GM12875 (cell line): ENCODE measurements at regions not wholly inside any gene's neighbourhood (a gene's known extent, or its start where the extent isn't known, plus 50 kb on each side); places are given as distances from the start of the nearest gene placed in this dataset.

Experiments used
- H3K4me3 ChIP-seq: one replicate; pipeline ENCODE4 v1.5.1; 2011; ENCODE audit warnings: low read depth, low read length, control low read depth
- CTCF ChIP-seq: IDR thresholded peaks from 2 replicates; pipeline ENCODE4 v1.5.1; 2011; ENCODE audit warnings: low read depth, mild to moderate bottlenecking, control low read depth, inconsistent platforms, low read length, moderate library complexity, borderline replicate concordance; ENCODE audit not compliant: insufficient read depth

- TF ChIP-seq CTCF: no peak
These were observed 257.3 kb downstream of the RBFOX3 start for GRCh38 chr17:79353548-79353947.

GRCh38 chr17:79353016-79353415 is 257.8 kb downstream of the RBFOX3 start:
- no peak overlapping the region for H3K4me3 ChIP-seq
- no peak for TF ChIP-seq CTCF

More at GRCh38 chr17:79353548-79353947, 257.3 kb downstream of the RBFOX3 start:
- H3K4me3 ChIP-seq: no peak overlapping the region

- no peak for TF ChIP-seq CTCF
These were observed 260.3 kb downstream of the RBFOX3 start for GRCh38 chr17:79350533-79350932.

GRCh38 chr17:79349506-79350400 is 261.1 kb downstream of the RBFOX3 start:
- no peak overlapping the region for H3K4me3 ChIP-seq
- no peak for TF ChIP-seq CTCF

More at GRCh38 chr17:79350533-79350932, 260.3 kb downstream of the RBFOX3 start:
- no peak overlapping the region for H3K4me3 ChIP-seq

GRCh38 chr17:79342376-79342775 is 267.8 kb downstream of the ENGASE start:
- TF ChIP-seq CTCF: no peak
- no peak overlapping the region for H3K4me3 ChIP-seq

- H3K4me3 ChIP-seq: no peak overlapping the region
These were observed 267.2 kb downstream of the ENGASE start for GRCh38 chr17:79341816-79342215.

More at GRCh38 chr17:79341816-79342215, 267.2 kb downstream of the ENGASE start:
- TF ChIP-seq CTCF: no peak
